GM12892 (cell line): ENCODE measurements at regions not wholly inside any gene's neighbourhood (a gene's known extent, or its start where the extent isn't known, plus 50 kb on each side); places are given as distances from the start of the nearest gene placed in this dataset.

Experiments used
- POLR2AphosphoS5 ChIP-seq: IDR thresholded peaks from 2 replicates; pipeline ENCODE4 v1.6.1; 2011; ENCODE audit warnings: low read depth, low read length, control low read depth
- TAF1 ChIP-seq: IDR thresholded peaks from 2 replicates; pipeline ENCODE4 v1.6.1; 2011; ENCODE audit warnings: low read depth, mild to moderate bottlenecking, control low read depth, low read length, borderline replicate concordance

GRCh38 chr2:128973566-128973965 lies 654.9 kb upstream of the HS6ST1 start:
- no peak for TF ChIP-seq TAF1
- TF ChIP-seq POLR2AphosphoS5, result no peak
